Stimulated activated CD4-positive, alpha-beta T cell treated with anti-CD3 and anti-CD28 coated beads, Interleukin-15, amount 100 ng/mL, for 24 hours (primary cell): ENCODE measurements at regions not wholly inside any gene's neighbourhood (a gene's known extent, or its start where the extent isn't known, plus 50 kb on each side); places are given as distances from the start of the nearest gene placed in this dataset.
"Not testable (repeated sequence)": the region's sequence is repeated elsewhere in the genome, so short reads cannot be mapped to it uniquely, and the experiment has no call there.

Experiments
- DNase-seq: peaks from one replicate; pipeline ENCODE4 v3.0.0-alpha.2; 2020

GRCh38 chr5:3481175-3481574 lies 114.5 kb upstream of the IRX1 start:
- DNase-seq, result no peak

GRCh38 chr5:3475674-3476073 lies 120.0 kb upstream of the IRX1 start:
- DNase-seq, result no peak

GRCh38 chr5:3466392-3466791 lies 129.2 kb upstream of the IRX1 start:
- DNase-seq, result no peak

- no peak for DNase-seq
These were observed 135.2 kb upstream of the IRX1 start for GRCh38 chr5:3460416-3460815.

- DNase-seq, result no peak
These were observed 139.4 kb upstream of the IRX1 start for GRCh38 chr5:3456121-3456681.

GRCh38 chr5:3454028-3454427 lies 141.6 kb upstream of the IRX1 start:
- not testable (repeated sequence) for DNase-seq

GRCh38 chr5:3452622-3453021 lies 143.0 kb upstream of the IRX1 start:
- DNase-seq, result no peak

GRCh38 chr5:3451961-3452360 lies 143.7 kb upstream of the IRX1 start:
- no peak for DNase-seq

- no peak for DNase-seq
These were observed 146.2 kb upstream of the IRX1 start for GRCh38 chr5:3449481-3449880.

- DNase-seq, result no peak
These were observed 149.2 kb upstream of the IRX1 start for GRCh38 chr5:3446410-3446809.

GRCh38 chr5:3445517-3445916 lies 150.1 kb upstream of the IRX1 start:
- DNase-seq, result not testable (repeated sequence)

- no peak for DNase-seq
These were observed 163.5 kb upstream of the IRX1 start for GRCh38 chr5:3432135-3432534.

- DNase-seq, result no peak
These were observed 164.9 kb upstream of the IRX1 start for GRCh38 chr5:3430691-3431090.

- no peak for DNase-seq
These were observed 165.7 kb upstream of the IRX1 start for GRCh38 chr5:3429962-3430361.

GRCh38 chr5:3428334-3428733 lies 167.3 kb upstream of the IRX1 start:
- DNase-seq, result no peak

- DNase-seq, result no peak
These were observed 170.7 kb upstream of the IRX1 start for GRCh38 chr5:3424946-3425345.

GRCh38 chr5:3417376-3417943 lies 178.2 kb upstream of the IRX1 start:
- no peak for DNase-seq

- DNase-seq, result no peak
These were observed 181.3 kb upstream of the IRX1 start for GRCh38 chr5:3414371-3414770.

GRCh38 chr5:3412146-3412545 lies 183.5 kb upstream of the IRX1 start:
- DNase-seq, result no peak

- DNase-seq, result no peak
These were observed 184.3 kb upstream of the IRX1 start for GRCh38 chr5:3411363-3411762.

- DNase-seq, result no peak
These were observed 194.0 kb upstream of the IRX1 start for GRCh38 chr5:3401635-3402034.

GRCh38 chr5:3400659-3401058 lies 195.0 kb upstream of the IRX1 start:
- no peak for DNase-seq

GRCh38 chr5:3394891-3395599 lies 200.6 kb upstream of the IRX1 start:
- no peak for DNase-seq

GRCh38 chr5:3393920-3394597 lies 201.6 kb upstream of the IRX1 start:
- no peak for DNase-seq
